ENCODE measurements at regions not wholly inside any gene's neighbourhood (a gene's known extent, or its start where the extent isn't known, plus 50 kb on each side); places are given as distances from the start of the nearest gene placed in this dataset.
"Not testable (repeated sequence)": the region's sequence is repeated elsewhere in the genome, so short reads cannot be mapped to it uniquely, and the experiment has no call there.

- peak; percentile 84 to 93 for DNase-seq
Measured at GRCh38 chr17:53032861-53033271, 789.9 kb upstream of the KIF2B start.

DNA sequence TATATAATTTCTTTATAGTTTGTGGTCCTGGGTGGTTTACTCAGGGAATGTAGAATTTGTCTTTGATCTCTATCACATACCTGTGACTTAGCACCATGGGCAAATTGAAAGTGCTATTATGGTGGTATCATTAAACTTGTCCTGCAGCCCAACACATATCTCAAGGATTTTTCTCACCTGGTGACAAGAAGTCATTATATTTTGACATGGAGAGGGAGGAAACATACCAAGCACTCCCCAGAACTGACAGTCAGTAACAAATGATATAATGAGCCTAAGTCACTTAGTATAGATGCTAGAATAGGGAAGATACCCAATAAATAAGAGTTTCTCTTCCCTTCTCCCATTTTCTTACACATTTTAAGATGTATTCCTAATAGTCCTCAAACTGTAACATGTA, 805.5 kb upstream of the KIF2B start:
- no peak for DNase-seq

DNA sequence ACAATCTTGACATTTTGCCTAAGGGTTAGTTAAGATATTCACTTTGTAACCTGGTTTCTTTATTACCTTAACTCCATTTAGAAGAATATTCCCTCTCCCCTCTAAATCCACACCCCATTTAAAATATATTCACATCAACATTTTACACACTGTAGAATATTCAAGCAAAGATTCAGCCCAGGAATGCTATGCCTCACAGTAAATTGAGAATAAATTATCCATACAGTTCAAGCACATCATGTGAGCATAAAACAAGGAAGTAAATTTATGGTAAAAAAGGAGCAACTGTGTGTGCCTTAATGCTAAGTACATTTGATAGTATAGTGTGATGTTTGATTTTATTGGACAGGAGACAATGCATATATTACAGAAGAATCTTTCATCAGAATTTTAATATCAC, 806.6 kb upstream of the KIF2B start:
- no peak for DNase-seq

DNA sequence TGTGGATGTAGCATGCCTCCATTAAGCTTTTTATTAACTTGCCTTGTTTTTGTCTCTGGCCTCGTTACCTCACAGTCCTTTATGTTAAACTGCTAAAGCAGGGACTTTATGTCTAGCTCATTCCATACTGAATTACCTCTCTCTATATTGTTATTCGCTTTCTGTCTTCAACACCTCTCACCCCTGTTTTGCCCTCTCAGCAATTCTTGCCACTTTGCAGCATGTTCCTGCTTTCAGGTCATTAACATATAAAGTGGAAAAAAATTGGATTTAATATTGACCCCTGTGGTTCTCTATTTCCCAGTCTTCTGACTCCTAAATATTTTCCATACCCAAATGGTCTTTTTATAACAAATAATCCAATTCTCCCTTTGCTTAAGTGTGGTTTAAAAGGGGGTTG, 810.4 kb upstream of the KIF2B start:
- DNase-seq, result no peak

DNA sequence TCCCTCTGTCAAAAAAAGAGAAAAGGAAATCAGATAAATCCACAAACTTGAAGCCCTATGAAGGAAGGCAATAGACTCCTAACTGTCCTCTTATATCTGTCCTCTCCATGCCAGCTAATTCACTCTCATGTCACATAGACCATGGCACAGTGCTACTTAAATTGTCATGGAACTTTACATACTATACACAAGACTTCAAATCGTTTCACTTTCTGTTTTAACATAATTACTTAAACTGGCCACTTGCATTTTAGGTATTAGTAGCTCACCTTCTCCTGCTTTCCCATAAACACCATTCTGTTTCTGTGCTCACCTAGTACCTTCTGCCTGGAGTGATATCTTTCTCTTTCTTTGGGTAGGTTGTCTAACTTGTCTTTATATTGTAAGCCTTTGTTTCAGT, 816.7 kb upstream of the KIF2B start:
- DNase-seq, result no peak

GRCh38 chr17:53004902-53005301, 817.8 kb upstream of the KIF2B start:
- DNase-seq, result no peak

GRCh38 chr17:52995881-52996280, 826.8 kb upstream of the KIF2B start:
- DNase-seq, result no peak

GRCh38 chr17:52995147-52995546, 827.6 kb upstream of the KIF2B start:
- DNase-seq, result peak; percentile 4 to 16

DNA sequence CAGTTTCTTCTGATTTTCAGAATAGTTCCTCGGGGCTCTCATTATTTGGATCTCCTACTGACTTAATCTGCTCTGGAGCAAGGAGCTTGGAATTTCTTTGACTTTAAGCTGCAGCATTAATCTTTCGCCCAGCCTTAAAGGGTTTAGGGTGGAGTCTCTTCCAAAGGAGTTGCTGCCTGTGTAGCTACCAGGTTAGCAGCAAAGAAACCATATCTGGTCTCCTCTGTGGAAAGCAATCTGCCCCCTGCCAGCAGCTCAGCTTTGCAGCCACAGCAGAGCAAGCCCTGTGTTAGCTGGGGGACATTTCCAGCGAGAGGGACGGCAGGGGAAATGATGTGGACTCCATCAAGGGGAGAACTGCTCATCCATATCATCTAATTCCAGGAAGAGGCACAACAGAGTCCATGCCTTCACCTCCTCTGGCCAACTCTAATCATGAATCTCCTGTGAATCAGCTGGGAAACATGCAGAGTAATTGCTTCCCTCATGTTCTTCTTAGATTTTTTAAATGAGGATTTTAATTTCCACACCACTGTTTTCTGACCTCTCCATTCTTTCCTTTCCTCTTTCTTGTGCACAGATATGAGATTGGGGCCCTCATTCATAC, 827.6 kb upstream of the CA10 start:
- DNase-seq, result peak in 1 of 2 experiments; percentile 22

GRCh38 chr17:52982331-52982730, 823.8 kb upstream of the CA10 start:
- no peak for DNase-seq

DNA sequence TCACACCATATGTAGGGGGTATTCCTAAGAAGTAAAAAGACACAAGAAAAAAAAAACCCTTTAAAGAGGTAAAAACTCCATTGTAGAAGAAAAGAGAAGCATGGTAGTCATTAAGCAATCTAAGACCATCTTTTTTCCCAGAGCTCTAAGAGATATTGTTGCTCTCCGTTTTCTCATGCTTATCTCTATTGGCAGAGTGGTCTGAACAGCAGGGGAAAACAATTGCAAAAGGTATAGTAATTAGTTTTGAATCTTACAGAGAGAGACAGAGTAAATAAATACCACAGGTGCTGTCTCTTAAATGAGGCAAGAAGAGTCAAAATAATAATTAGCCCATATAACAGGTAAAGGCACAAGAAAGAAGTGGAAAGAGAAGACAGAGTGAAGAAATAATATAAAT, 821.4 kb upstream of the CA10 start:
- no peak for DNase-seq

- DNase-seq, result no peak
Measured at GRCh38 chr17:52965856-52966255, 807.3 kb upstream of the CA10 start.

- DNase-seq, result not testable (repeated sequence)
Measured at GRCh38 chr17:52961751-52962150, 803.2 kb upstream of the CA10 start.

DNA sequence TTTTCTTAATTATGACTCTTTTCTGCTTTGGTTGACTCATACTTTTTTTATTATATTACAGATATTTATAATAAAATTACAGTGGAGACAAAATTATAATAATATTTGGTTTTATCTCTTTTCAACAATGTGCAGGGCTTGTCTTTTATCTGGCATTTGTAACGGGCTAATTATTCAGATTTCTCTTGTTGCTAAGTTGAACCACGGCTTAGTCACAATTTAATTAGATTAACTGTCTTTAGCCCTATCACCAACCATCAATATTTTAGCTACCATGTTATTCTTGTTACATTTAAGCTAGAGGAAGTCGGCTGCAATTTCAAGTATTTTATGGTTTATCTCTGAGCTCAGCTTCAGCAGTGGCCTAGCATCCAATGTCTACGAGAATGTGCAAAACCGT, 798.9 kb upstream of the CA10 start:
- DNase-seq, result no peak

- DNase-seq, result no peak
Measured at GRCh38 chr17:52947418-52947817, 788.9 kb upstream of the CA10 start.

- DNase-seq, result no peak
Measured at GRCh38 chr17:52938623-52939230, 780.2 kb upstream of the CA10 start.

- DNase-seq, result no peak
Measured at GRCh38 chr17:52930581-52930980, 772.1 kb upstream of the CA10 start.

- DNase-seq, result no peak
Measured at GRCh38 chr17:52930145-52930544, 771.6 kb upstream of the CA10 start.

GRCh38 chr17:52923658-52924057, 765.1 kb upstream of the CA10 start:
- DNase-seq, result no peak

GRCh38 chr17:52899235-52899634, 740.7 kb upstream of the CA10 start:
- no peak for DNase-seq

DNA sequence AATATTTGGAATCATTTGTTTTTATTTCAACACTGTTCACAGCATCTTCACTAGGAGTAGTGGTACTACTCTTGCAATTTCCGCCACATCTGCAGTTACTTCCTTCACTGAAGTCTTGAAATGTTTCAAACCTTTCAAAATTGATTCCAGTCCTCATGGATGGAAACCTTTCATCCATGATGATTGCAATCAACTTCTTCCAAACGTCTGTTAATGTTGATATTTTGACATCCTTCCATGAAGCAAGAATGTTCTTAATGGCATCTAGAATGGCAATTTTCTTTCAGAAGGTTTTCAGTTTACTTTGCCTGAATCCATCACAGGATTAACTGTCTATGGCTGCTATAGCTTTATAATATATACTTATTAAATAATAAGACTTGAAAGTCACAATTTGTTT, 736.8 kb upstream of the CA10 start:
- no peak for DNase-seq

DNA sequence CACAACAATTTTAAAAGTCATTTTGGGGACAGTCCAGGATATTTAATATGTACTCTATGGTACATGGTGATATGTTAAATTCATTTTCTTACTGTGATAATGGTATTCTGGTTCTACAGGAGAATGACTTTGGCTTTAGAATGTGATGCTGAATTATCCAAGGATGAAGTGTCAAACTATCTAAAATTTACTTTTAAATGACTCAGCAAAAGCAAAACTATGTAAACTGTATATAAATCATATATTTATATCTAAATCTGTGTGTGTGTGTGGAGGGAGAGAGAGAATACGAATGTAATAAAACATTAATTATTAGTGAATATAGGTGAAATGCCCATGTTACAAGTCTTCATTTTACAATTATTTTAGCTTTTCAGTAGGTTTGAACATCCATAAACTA, 733.8 kb upstream of the CA10 start:
- no peak for DNase-seq

- DNase-seq, result peak in 1 of 2 experiments; percentile 13
Measured at GRCh38 chr17:52885882-52886281, 727.4 kb upstream of the CA10 start.

DNA sequence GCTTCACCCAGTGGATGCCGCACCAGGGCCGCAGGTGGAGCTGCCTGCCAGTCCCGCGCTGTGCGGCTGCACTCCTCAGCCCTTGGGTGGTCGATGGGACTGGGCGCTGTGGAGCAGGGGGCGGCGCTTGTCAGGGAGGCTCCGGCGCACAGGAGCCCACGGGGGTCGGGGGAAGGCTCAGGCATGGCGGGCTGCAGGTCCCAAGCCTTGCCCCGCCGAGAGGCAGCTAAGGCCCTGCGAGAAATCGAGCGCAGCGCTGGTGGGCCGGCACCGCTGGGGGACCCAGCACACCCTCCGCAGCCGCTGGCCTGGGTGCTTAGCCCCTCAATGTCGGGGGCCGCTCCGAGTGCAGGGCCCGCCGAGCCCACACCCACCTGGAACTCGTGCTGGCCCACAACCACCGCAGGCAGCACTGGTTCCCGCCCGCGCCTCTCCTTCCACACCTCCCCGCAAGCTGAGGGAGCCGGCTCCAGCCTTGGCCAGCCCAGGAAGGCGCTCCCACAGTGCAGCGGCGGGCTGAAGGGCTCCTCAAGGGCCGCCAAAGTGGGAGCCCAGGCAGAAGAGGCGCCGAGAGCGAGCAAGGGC, 725.5 kb upstream of the CA10 start:
- DNase-seq, result not testable (repeated sequence)

DNA sequence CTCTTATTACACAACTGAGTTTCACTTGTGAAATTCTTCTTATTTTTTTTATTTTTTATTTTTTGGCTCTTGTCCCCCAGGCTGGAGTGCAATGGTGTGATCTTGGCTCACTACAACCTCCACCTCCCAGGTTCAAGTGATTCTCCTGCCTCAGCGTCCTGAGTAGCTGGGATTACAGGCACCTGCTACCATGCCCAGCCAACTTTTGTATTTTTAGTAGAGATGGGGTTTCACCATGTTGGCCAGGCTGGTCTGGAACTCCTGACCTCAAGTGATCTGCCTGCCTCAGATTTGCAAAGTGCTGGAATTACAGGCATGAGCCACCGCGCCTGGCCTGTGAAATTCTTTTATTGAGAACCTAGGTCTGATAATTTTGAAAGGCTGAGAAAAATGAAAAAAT, 688.3 kb upstream of the CA10 start:
- DNase-seq, result not testable (repeated sequence)
